GM23248 (cell line): ENCODE measurements at regions not wholly inside any gene's neighbourhood (a gene's known extent, or its start where the extent isn't known, plus 50 kb on each side); places are given as distances from the start of the nearest gene placed in this dataset.

Experiments
- DNase-seq: peaks from one replicate; pipeline ENCODE4 v3.0.0-alpha.2; 2015
- H2AFZ ChIP-seq: fragments of 200-600 bp; sonication (generic); 2 replicates; pipeline ENCODE4 v1.6.1; 2016; ENCODE audit warnings: antibody characterized with exemption
- H3F3A ChIP-seq: fragments of 200-600 bp; sonication (generic); 2 replicates; pipeline ENCODE4 v1.6.1; 2016; ENCODE audit warnings: mild to moderate bottlenecking, antibody characterized with exemption, mixed run types; ENCODE audit not compliant: insufficient read depth
- H3K27ac ChIP-seq: fragments of 200-600 bp; sonication (generic); 2 replicates; pipeline ENCODE4 v1.5.1; 2016; ENCODE audit warnings: mild to moderate bottlenecking
- H3K27me3 ChIP-seq: fragments of 200-600 bp; sonication (generic); replicated peaks from 2 replicates; pipeline ENCODE4 v1.6.1; 2016; ENCODE audit warnings: mild to moderate bottlenecking; ENCODE audit not compliant: insufficient read depth
- H3K36me3 ChIP-seq: fragments of 200-600 bp; sonication (generic); 2 replicates; pipeline ENCODE4 v1.6.1; 2016; ENCODE audit warnings: low read depth, mild to moderate bottlenecking
- H3K4me1 ChIP-seq: fragments of 200-600 bp; sonication (generic); 2 replicates; pipeline ENCODE4 v1.6.1; 2016; ENCODE audit warnings: mild to moderate bottlenecking; ENCODE audit not compliant: insufficient read depth
- H3K4me2 ChIP-seq: fragments of 200-600 bp; sonication (generic); one replicate; pipeline ENCODE4 v1.6.1; 2016; ENCODE audit warnings: mild to moderate bottlenecking; ENCODE audit not compliant: unreplicated experiment
- H3K4me3 ChIP-seq: fragments of 200-600 bp; sonication (generic); 2 replicates; pipeline ENCODE4 v1.5.1; 2016; ENCODE audit warnings: mild to moderate bottlenecking
- H3K79me2 ChIP-seq: fragments of 200-600 bp; sonication (generic); 2 replicates; pipeline ENCODE4 v1.6.1; 2016; ENCODE audit warnings: mild to moderate bottlenecking; ENCODE audit not compliant: insufficient read depth
- H3K9ac ChIP-seq: fragments of 200-600 bp; sonication (generic); 2 replicates; pipeline ENCODE4 v1.6.1; 2016; ENCODE audit warnings: mild to moderate bottlenecking
- H3K9me2 ChIP-seq: fragments of 200-600 bp; sonication (generic); 2 replicates; pipeline ENCODE4 v1.6.1; 2016; ENCODE audit warnings: mixed run types, mild to moderate bottlenecking, moderate library complexity; ENCODE audit not compliant: insufficient read depth
- H3K9me3 ChIP-seq: fragments of 200-600 bp; sonication (generic); one replicate; pipeline ENCODE4 v1.6.1; 2017; ENCODE audit warnings: low read depth
- H4K20me1 ChIP-seq: fragments of 200-600 bp; sonication (generic); 2 replicates; pipeline ENCODE4 v1.6.0; 2016; ENCODE audit not compliant: insufficient read depth
- EZH2 ChIP-seq: fragments of 200-600 bp; sonication (generic); IDR thresholded peaks from 2 replicates; pipeline ENCODE4 v1.6.1; 2018; ENCODE audit warnings: antibody characterized with exemption, mild to moderate bottlenecking; ENCODE audit not compliant: insufficient read depth, poor library complexity, severe bottlenecking
- EZH2phosphoT487 ChIP-seq: fragments of 200-600 bp; sonication (generic); IDR thresholded peaks from 2 replicates; pipeline ENCODE4 v1.6.1; 2018; ENCODE audit warnings: antibody characterized with exemption, moderate library complexity, mild to moderate bottlenecking, low read depth; ENCODE audit not compliant: insufficient read depth
- WGBS, 2 experiments: methylation state at CpG; one replicate each; pipeline ENCODE4 v1.1.6; 2015 to 2017; ENCODE audit warnings: low lambda C conversion rate in 2 of 2, low coverage in 1 of 2; ENCODE audit errors: missing lambda C conversion rate in 2 of 2; 5-methylcytosine and 5-hydroxymethylcytosine counted together
- in situ Hi-C: fragments of 300-500 bp; cut with MboI; formaldehyde crosslinking; loops from 2 replicates; pipeline ENCODE4 v1.15.0; 2020

GRCh38 chr16:22675745-22676540 is 138.0 kb upstream of the HS3ST2 start:
- Histone ChIP-seq H3K4me1 (no peaks in the 10 kb centered on the region), H3K4me2 (no peak overlapping the region), H3K79me2 (no peaks in the 10 kb centered on the region), H3K9me2 (no peaks in the 10 kb centered on the region), H3K4me3 (no peak overlapping the region), H3K36me3 (no peaks in the 10 kb centered on the region), H3K27me3 (peaks cover 45% of the 10 kb centered on the region), H2AFZ (no peak overlapping the region), H3K27ac (no peak overlapping the region), H3F3A (no peaks in the 10 kb centered on the region), H3K9me3 (no peaks in the 10 kb centered on the region), H4K20me1 (no peaks in the 10 kb centered on the region), H3K9ac (no peak overlapping the region)
- no peak for DNase-seq
- in situ Hi-C loops, result no loop called here
- WGBS, 2 experiments, result 53% methylated on average over 4 of the region's 4 CpGs
- TF ChIP-seq EZH2phosphoT487, result no peak
- no peak for TF ChIP-seq EZH2

- no peak overlapping the region for H3K4me2 ChIP-seq
- peaks cover 45% of the 10 kb centered on the region for H3K27me3 ChIP-seq
- no peak overlapping the region for H3K27ac ChIP-seq
- H3F3A ChIP-seq, result no peaks in the 10 kb centered on the region
- H3K9ac ChIP-seq, result no peak overlapping the region
- no peak overlapping the region for H2AFZ ChIP-seq
- H3K4me3 ChIP-seq, result no peak overlapping the region
- no peaks in the 10 kb centered on the region for H4K20me1 ChIP-seq
- H3K9me3 ChIP-seq, result no peaks in the 10 kb centered on the region
- WGBS, 2 experiments, result 65 to 66% methylated on average over 8 of the region's 8 CpGs
- no peaks in the 10 kb centered on the region for H3K9me2 ChIP-seq
- H3K79me2 ChIP-seq, result no peaks in the 10 kb centered on the region
- no peak for DNase-seq
- in situ Hi-C loops, result no loop called here
- H3K4me1 ChIP-seq, result no peaks in the 10 kb centered on the region
- no peaks in the 10 kb centered on the region for H3K36me3 ChIP-seq
- TF ChIP-seq EZH2phosphoT487, result no peak
- TF ChIP-seq EZH2, result no peak
Measured at GRCh38 chr16:22677024-22677830, 136.7 kb upstream of the HS3ST2 start.

- no peaks in the 10 kb centered on the region for H3K4me1 ChIP-seq
- no peaks in the 10 kb centered on the region for H4K20me1 ChIP-seq
- no peak overlapping the region for H2AFZ ChIP-seq
- no peaks in the 10 kb centered on the region for H3K79me2 ChIP-seq
- TF ChIP-seq EZH2 (no peak), EZH2phosphoT487 (no peak)
- H3K27ac ChIP-seq, result no peak overlapping the region
- no peaks in the 10 kb centered on the region for H3K36me3 ChIP-seq
- no peaks in the 10 kb centered on the region for H3F3A ChIP-seq
- H3K9me3 ChIP-seq, result no peaks in the 10 kb centered on the region
- 53 to 58% methylated on average over 2 of the region's 2 CpGs for WGBS, 2 experiments
- no peaks in the 10 kb centered on the region for H3K9me2 ChIP-seq
- H3K4me2 ChIP-seq, result no peak overlapping the region
- in situ Hi-C loops, result no loop called here
- peaks cover 43% of the 10 kb centered on the region for H3K27me3 ChIP-seq
- no peak overlapping the region for H3K4me3 ChIP-seq
- no peak overlapping the region for H3K9ac ChIP-seq
- DNase-seq, result no peak
Measured at GRCh38 chr16:22678311-22678710, 135.7 kb upstream of the HS3ST2 start.

- DNase-seq, result no peak
- no peak overlapping the region for H3K4me2 ChIP-seq
- WGBS, 2 experiments, result 85 to 86% methylated on average over 17 of the region's 17 CpGs
- no peak for TF ChIP-seq EZH2phosphoT487
- TF ChIP-seq EZH2, result no peak
- H3K9ac ChIP-seq, result no peak overlapping the region
- H3K79me2 ChIP-seq, result no peaks in the 10 kb centered on the region
- peaks cover 25% of the 10 kb centered on the region; the same call in 1 of the 2 replicates for H3K27me3 ChIP-seq
- no peaks in the 10 kb centered on the region for H4K20me1 ChIP-seq
- H3K9me3 ChIP-seq, result no peaks in the 10 kb centered on the region
- in situ Hi-C loops, result no loop called here
- no peaks in the 10 kb centered on the region for H3K9me2 ChIP-seq
- H3F3A ChIP-seq, result no peaks in the 10 kb centered on the region
- no peak overlapping the region for H3K4me3 ChIP-seq
- H2AFZ ChIP-seq, result no peak overlapping the region
- no peak overlapping the region for H3K27ac ChIP-seq
- H3K4me1 ChIP-seq, result 0 out of 2 replicates have a peak, but pooled peaks cover 8% of the 10 kb centered on the region
- H3K36me3 ChIP-seq, result no peaks in the 10 kb centered on the region
Measured at GRCh38 chr16:22681554-22682291, 132.2 kb upstream of the HS3ST2 start.
